Right lobe of liver (tissue), 6 donors: ENCODE measurements at regions not wholly inside any gene's neighbourhood (a gene's known extent, or its start where the extent isn't known, plus 50 kb on each side); places are given as distances from the start of the nearest gene placed in this dataset.
A peak's percentile ranks its signal among the peaks of the same experiment; 100 is the strongest.

Experiments used
- ATAC-seq, 4 donors: fragments of 200-7000 bp; cut with Tn5 transposase; one replicate each; pipeline ENCODE4 v1.9.1; 2020; ENCODE audit warnings: mild to moderate bottlenecking in 4 of 4, moderate library complexity in 4 of 4
- DNase-seq, 3 donors: peaks; one replicate each; pipeline ENCODE4 v3.0.0-alpha.2; 2020
- H3K27ac ChIP-seq, 3 donors: fragments of 200-600 bp; one replicate each; pipeline ENCODE4 v1.8.0; 2022
- H3K27me3 ChIP-seq, 2 donors: fragments of 200-600 bp; one replicate each; pipeline ENCODE4 v1.8.0; 2022
- H3K36me3 ChIP-seq, 4 donors: fragments of 200-600 bp; sonication (generic) in 1 of 4; one replicate each; pipeline versions ENCODE4 v1.5.1 to v1.8.0; 2017 to 2022; ENCODE audit warnings: control low read depth in 1 of 4
- H3K4me1 ChIP-seq, 4 donors: fragments of 200-600 bp; sonication (generic) in 1 of 4; one replicate each; pipeline versions ENCODE4 v1.5.1 to v1.8.0; 2017 to 2022; ENCODE audit warnings: control low read depth in 1 of 4
- H3K4me3 ChIP-seq, 3 donors: fragments of 200-600 bp; one replicate each; pipeline ENCODE4 v1.8.0; 2022
- H3K9me3 ChIP-seq, 4 donors: fragments of 200-600 bp; sonication (generic) in 1 of 4; one replicate each; pipeline versions ENCODE4 v1.5.1 to v1.8.0; 2017 to 2022; ENCODE audit warnings: control low read depth in 1 of 4
- POLR2A ChIP-seq: fragments of 450-650 bp; IDR thresholded peaks from one replicate; pipeline ENCODE4 v1.6.1; 2017; ENCODE audit warnings: antibody characterized with exemption, mild to moderate bottlenecking
- WGBS: methylation state at CpG from one replicate; pipeline ENCODE4 v1.1.6; 2018; ENCODE audit warnings: low coverage, low lambda C conversion rate; ENCODE audit not compliant: insufficient coverage; ENCODE audit errors: missing lambda C conversion rate; 5-methylcytosine and 5-hydroxymethylcytosine counted together
- intact Hi-C, 2 donors: fragments of 100-400 bp; cut with DNase I; formaldehyde crosslinking; loops; one replicate each; pipeline versions ENCODE4 v1.11.2 to v1.14.1; 2022
- TF ChIP-seq, protein P1 (sequence below), 4 donors: fragments of 200-600 bp in 3 of 4; fragments of 450-650 bp in 1 of 4; IDR thresholded peaks; one replicate each; pipeline versions ENCODE4 v1.5.1 to v1.8.0; 2016 to 2022; ENCODE audit warnings: antibody characterized with exemption in 4 of 4, mild to moderate bottlenecking in 2 of 4
- donor health status: DM: no; HTN: yes; CAD: no.
- donor health status: DM: no; HTN: no; CAD: no.
- donor health status: DM: no; HTN: no; CAD: no.
- donor health status: DM: no; HTN: yes; CAD: no.
- donor health status: DM: no; HTN: yes; CAD: no.

DNA sequence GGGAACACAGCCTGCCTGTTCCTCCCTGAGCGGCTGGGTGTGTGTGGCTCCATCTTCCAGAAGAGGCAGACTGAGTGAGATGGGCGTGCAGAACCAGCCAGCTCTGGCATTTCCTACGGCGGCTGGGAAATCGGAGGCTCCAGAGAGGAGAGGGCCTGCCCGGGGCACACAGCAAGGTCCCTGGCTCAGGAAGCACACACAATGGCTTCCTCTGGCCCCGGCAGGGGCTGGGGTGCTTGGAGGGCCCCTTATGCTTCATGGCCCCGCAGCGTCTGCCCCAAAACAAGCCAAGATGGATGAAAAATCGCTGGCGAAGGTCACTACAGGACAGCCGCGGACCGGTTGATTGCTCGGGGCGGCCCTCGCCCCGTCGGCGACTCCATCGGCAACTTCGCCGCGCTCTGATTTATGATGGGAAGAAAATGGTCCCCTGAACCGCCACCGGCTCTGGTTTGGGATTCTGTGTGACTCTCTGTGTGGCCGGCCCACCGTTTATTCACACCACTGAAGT lies 191.5 kb upstream of the C14orf180 start:
- ATAC-seq (no peak), DNase-seq (no peak)
- WGBS = 45% methylated on average over 6 of the region's 28 CpGs

DNA sequence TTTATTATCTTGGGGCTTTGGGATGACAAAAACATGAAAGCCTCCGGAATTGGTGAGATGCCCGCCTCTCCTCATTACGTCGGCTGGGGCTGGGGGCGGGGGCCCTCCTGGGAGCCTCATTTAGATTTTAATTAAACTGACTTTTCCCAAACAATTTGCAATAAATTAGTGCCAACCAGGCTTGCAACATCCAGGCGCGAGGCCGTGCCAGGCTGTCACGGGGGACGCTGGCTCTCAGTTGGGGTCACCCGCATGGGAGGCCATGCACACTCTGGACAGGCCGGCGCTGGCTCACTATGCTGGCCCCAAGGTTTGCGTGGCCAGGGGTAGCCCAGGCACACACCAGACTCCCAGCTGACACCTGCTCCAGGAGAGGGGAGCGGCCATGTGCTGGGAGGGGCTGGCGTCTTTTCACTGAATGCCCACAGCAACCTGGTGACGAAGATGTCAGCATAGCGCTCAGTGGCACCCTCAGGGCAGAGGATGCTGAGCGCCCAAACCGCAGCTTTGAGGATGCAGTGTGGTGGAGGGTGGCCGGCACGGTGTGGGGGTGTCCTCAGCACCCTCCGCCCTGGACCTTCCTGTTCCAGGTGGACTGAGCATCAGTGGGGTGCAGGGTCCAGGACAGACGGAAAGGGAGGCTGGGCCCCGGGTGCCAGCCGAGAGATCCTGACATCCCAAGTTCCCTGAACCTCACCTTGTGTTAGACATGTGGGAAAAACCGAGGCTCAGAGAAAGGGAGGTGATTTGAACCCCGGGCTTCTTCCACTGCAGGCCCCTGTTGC lies 190.8 kb upstream of the C14orf180 start:
- ATAC-seq = no peak
- TF ChIP-seq POLR2A = no peak
- TF ChIP-seq, protein P1, sequence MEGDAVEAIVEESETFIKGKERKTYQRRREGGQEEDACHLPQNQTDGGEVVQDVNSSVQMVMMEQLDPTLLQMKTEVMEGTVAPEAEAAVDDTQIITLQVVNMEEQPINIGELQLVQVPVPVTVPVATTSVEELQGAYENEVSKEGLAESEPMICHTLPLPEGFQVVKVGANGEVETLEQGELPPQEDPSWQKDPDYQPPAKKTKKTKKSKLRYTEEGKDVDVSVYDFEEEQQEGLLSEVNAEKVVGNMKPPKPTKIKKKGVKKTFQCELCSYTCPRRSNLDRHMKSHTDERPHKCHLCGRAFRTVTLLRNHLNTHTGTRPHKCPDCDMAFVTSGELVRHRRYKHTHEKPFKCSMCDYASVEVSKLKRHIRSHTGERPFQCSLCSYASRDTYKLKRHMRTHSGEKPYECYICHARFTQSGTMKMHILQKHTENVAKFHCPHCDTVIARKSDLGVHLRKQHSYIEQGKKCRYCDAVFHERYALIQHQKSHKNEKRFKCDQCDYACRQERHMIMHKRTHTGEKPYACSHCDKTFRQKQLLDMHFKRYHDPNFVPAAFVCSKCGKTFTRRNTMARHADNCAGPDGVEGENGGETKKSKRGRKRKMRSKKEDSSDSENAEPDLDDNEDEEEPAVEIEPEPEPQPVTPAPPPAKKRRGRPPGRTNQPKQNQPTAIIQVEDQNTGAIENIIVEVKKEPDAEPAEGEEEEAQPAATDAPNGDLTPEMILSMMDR (IDR thresholded peaks at IDR 0.05) = no peak
- Histone ChIP-seq H3K27ac (no peak overlapping the region), H3K9me3 (no peaks in the 10 kb centered on the region), H3K36me3 (no peaks in the 10 kb centered on the region), H3K4me3 (no peak overlapping the region), H3K4me1 (no peaks in the 10 kb centered on the region), H3K27me3 (no peaks in the 10 kb centered on the region)
- WGBS = 81% methylated on average over 16 of the region's 28 CpGs
- intact Hi-C loops = no loop called here
- peak in 1 of 3 donors; percentile 33 for DNase-seq

More for the DNA sequence above, 191.5 kb upstream of the C14orf180 start:
- Histone ChIP-seq H3K27ac (no peak overlapping the region), H3K4me3 (no peak overlapping the region), H3K27me3 (no peaks in the 10 kb centered on the region), H3K4me1 (no peaks in the 10 kb centered on the region), H3K9me3 (no peaks in the 10 kb centered on the region), H3K36me3 (no peaks in the 10 kb centered on the region)
- intact Hi-C loops = no loop called here
- TF ChIP-seq, protein P1 (IDR thresholded peaks at IDR 0.05) = no peak
- TF ChIP-seq POLR2A = no peak

DNA sequence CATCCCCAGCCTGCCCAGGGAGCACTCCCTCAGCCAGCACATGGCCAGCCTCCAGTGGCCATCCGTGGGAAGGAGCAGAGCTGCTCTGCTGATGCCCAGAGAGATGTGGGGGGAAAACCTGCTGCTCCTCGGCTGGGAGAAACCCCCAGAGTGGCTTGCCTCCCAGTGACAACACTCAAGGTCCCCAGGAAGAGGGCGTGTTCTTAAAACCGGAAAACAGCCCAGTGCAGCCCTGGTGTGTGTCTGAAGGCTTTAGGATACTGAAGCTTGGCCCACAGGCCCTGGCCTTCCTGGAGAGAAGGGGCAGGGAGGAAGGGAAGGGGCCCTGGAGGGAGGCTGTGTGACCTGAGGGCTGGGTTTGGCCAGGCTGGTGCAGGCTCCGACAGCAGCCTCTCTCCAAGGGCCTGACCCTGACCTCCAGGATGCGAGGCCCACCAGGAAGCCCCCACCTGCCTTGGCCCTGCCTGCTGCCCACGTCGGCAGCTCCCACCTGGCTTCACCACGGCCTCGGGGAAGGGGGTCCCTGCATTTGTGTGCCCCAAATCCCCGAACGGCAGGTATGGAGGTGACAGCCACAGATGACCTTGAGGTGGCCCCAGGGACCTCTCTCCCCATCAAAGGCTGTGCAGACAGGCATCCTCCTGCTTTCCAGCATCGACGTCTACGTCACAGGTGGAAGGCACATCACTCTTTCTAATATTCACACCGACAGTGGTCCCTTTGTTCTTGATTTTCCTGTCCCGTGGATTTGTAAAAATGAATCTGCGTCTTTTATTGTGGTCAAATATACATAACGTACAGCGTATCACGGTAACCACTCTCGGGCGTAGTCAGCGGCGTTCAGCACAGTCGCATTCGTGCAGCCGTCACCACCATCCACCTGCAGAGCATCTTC lies 190.0 kb upstream of the C14orf180 start:
- DNase-seq (no peak), ATAC-seq (no peak)
- TF ChIP-seq, protein P1 (IDR thresholded peaks at IDR 0.05) = no peak
- TF ChIP-seq POLR2A = no peak
- no peak overlapping the region for H3K4me3 ChIP-seq
- WGBS = 77% methylated on average over 16 of the region's 28 CpGs
- H3K27ac ChIP-seq = no peak overlapping the region
- no peaks in the 10 kb centered on the region for H3K27me3 ChIP-seq
- no peaks in the 10 kb centered on the region for H3K36me3 ChIP-seq
- no peaks in the 10 kb centered on the region for H3K9me3 ChIP-seq
- intact Hi-C loops = no loop called here
- H3K4me1 ChIP-seq = no peaks in the 10 kb centered on the region

DNA sequence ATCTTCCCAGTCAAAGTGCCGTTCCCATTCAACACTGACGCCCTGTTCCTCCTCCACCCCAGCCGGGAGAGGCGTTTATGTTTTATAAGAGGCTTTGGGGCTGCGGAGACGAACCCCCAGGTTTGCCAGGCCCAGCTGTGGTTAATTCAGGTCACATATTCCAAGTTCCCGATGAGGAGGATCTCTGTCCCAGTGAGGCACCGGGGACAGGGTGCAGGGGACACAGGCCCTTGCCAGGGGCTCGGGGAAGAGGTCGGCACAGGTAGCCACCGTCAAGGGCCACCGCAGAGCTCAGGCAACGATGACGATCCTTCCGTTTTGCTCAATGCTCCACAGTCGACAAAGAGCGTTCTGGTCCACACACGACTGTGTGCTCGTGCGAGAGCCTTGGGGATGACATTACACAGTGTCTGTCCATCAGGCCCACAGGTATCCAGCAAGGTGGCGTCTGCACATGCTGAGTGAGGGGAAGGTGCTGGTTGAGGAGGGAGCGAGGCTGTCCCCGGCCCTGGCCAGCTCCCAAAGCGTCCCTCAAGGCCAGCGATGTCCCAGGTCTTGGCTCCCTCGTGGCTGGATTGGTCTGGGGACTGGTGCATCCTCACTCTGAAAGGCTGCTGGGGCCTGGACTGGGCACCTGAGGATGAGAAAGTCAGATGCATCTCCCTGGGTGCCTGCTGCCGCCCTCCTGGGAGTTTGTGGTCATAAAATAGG lies 189.2 kb upstream of the C14orf180 start:
- intact Hi-C loops = no loop called here
- DNase-seq = peak in 1 of 3 donors; percentile 28
- no peak overlapping the region for H3K27ac ChIP-seq
- no peak overlapping the region for H3K4me3 ChIP-seq
- no peaks in the 10 kb centered on the region for H3K4me1 ChIP-seq
- H3K9me3 ChIP-seq = no peaks in the 10 kb centered on the region
- no peaks in the 10 kb centered on the region for H3K36me3 ChIP-seq
- H3K27me3 ChIP-seq = no peaks in the 10 kb centered on the region
- ATAC-seq = no peak
- TF ChIP-seq, protein P1 (IDR thresholded peaks at IDR 0.05) = no peak
- TF ChIP-seq POLR2A = no peak
- 59% methylated on average over 11 of the region's 27 CpGs for WGBS
